ENCODE measurements at regions not wholly inside any gene's neighbourhood (a gene's known extent, or its start where the extent isn't known, plus 50 kb on each side); places are given as distances from the start of the nearest gene placed in this dataset.

DNA sequence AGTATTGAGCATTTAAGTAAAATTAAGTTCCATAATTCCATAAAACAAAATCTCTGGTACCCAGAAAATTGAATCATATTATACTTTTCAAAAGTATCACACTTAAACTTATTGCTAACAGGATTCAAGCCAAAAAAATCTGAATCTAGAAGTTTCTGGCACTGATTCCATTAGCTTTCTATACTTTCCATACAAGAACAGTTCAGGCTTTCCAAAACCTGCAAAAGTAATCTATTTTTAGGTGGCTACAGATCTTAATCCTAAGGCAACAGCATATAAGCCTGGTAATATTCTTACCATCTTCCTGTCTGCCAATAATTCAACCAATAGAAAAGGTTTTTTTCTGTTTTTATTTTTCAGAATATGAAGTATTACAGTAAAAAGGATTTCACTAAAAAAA lies 185.0 kb downstream of the CRPPA start:
- Histone ChIP-seq H3K27ac (ENCODE audit: insufficient read depth, low read length) (no peak overlapping the region), H4K20me1 (ENCODE audit: control insufficient read depth, extremely low read depth, insufficient read depth, low read length) (no peaks in the 10 kb centered on the region), H3K4me2 (ENCODE audit: extremely low read depth, insufficient read depth, low read length) (no peak overlapping the region), H3K4me1 (ENCODE audit: control insufficient read depth, extremely low read depth, insufficient read depth, low read length) (no peaks in the 10 kb centered on the region), H2AFZ (ENCODE audit: low read length) (no peak overlapping the region), H3K9me3 (ENCODE audit: control insufficient read depth, insufficient read depth, low read depth, low read length) (no peaks in the 10 kb centered on the region), H3K27me3 (ENCODE audit: control insufficient read depth, insufficient read depth, low read length) (no peaks in the 10 kb centered on the region), H3K36me3 (ENCODE audit: control insufficient read depth, insufficient read depth, low read length) (no peaks in the 10 kb centered on the region), H3K9ac (ENCODE audit: insufficient read depth, low read length) (no peak overlapping the region), H3K4me3 (replicated peaks in 1 of 4; ENCODE audit: control extremely low read depth in 1 of 4, insufficient read depth in 1 of 4, low read depth in 3 of 4, low read length in 4 of 4) (no peak overlapping the region), H3K79me2 (ENCODE audit: control insufficient read depth, insufficient read depth, low read length) (no peaks in the 10 kb centered on the region)
- no peak for DNase-seq (ENCODE audit: low read depth in 2 of 2)
- TF ChIP-seq, protein P1, sequence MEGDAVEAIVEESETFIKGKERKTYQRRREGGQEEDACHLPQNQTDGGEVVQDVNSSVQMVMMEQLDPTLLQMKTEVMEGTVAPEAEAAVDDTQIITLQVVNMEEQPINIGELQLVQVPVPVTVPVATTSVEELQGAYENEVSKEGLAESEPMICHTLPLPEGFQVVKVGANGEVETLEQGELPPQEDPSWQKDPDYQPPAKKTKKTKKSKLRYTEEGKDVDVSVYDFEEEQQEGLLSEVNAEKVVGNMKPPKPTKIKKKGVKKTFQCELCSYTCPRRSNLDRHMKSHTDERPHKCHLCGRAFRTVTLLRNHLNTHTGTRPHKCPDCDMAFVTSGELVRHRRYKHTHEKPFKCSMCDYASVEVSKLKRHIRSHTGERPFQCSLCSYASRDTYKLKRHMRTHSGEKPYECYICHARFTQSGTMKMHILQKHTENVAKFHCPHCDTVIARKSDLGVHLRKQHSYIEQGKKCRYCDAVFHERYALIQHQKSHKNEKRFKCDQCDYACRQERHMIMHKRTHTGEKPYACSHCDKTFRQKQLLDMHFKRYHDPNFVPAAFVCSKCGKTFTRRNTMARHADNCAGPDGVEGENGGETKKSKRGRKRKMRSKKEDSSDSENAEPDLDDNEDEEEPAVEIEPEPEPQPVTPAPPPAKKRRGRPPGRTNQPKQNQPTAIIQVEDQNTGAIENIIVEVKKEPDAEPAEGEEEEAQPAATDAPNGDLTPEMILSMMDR (conservative IDR thresholded peaks at IDR 0.05 in 1 of 2, IDR thresholded peaks at IDR 0.05 in 1 of 2; ENCODE audit: low read depth in 1 of 2, low read length in 2 of 2) = no peak

DNA sequence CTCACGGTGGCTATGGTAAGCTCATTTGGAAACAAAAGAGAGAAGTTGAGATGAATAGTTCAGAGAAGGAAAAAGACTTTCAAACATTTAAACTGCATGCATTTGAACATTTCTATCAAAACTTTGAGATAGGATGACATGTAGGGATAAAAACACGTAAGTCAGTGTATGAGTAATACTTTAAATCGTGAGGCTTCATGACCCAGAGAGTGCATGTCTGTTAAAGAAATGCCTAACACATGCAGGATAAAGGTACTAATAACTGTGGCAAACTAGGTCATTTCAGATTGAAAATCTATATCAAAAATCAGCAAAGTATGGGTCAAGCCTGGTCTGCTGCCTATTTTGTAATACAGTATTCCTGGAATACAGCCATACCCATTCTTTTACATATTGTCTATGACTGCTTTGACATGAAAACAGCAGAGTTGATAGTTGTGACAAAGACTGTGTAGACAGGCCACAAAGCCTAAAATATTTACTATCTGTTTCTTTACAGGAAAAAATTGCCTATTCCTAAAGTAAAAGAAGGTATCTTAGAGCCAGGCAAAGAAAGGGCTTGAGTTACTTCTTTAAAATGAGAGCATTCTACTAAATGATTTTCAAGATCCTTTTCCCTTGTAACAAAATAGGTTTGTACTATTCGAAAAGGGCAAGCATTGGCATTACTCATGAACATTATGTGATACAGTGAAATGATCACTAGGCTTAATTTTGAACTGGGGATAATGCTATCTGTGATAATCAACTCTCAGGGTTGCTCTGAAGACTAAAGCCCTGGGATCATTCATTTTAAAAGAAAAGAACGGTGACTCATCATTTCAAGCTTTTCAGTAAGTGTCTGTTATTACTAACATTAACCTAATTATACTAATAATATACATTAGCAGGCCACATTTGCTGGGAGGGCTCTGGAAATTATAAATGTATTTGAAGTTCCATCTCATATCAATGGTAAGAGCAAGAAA lies 185.9 kb downstream of the CRPPA start:
- no peaks in the 10 kb centered on the region for H3K4me1 ChIP-seq (ENCODE audit: control insufficient read depth, extremely low read depth, insufficient read depth, low read length)
- DNase-seq (ENCODE audit: low read depth in 2 of 2) = no peak
- no peaks in the 10 kb centered on the region for H3K36me3 ChIP-seq (ENCODE audit: control insufficient read depth, insufficient read depth, low read length)
- H4K20me1 ChIP-seq (ENCODE audit: control insufficient read depth, extremely low read depth, insufficient read depth, low read length) = no peaks in the 10 kb centered on the region
- H3K4me3 ChIP-seq (replicated peaks in 1 of 4; ENCODE audit: control extremely low read depth in 1 of 4, insufficient read depth in 1 of 4, low read depth in 3 of 4, low read length in 4 of 4) = no peak overlapping the region
- no peak overlapping the region for H2AFZ ChIP-seq (ENCODE audit: low read length)
- H3K4me2 ChIP-seq (ENCODE audit: extremely low read depth, insufficient read depth, low read length) = no peak overlapping the region
- no peak overlapping the region for H3K27ac ChIP-seq (ENCODE audit: insufficient read depth, low read length)
- no peaks in the 10 kb centered on the region for H3K79me2 ChIP-seq (ENCODE audit: control insufficient read depth, insufficient read depth, low read length)
- H3K9ac ChIP-seq (ENCODE audit: insufficient read depth, low read length) = no peak overlapping the region
- no peaks in the 10 kb centered on the region for H3K9me3 ChIP-seq (ENCODE audit: control insufficient read depth, insufficient read depth, low read depth, low read length)
- TF ChIP-seq, protein P1 (conservative IDR thresholded peaks at IDR 0.05 in 1 of 2, IDR thresholded peaks at IDR 0.05 in 1 of 2; ENCODE audit: low read depth in 1 of 2, low read length in 2 of 2) = no peak
- TF ChIP-seq EZH2 (IDR thresholded peaks at IDR 0.05; ENCODE audit: low read length, missing control alignments) = no peak
- H3K27me3 ChIP-seq (ENCODE audit: control insufficient read depth, insufficient read depth, low read length) = no peaks in the 10 kb centered on the region

DNA sequence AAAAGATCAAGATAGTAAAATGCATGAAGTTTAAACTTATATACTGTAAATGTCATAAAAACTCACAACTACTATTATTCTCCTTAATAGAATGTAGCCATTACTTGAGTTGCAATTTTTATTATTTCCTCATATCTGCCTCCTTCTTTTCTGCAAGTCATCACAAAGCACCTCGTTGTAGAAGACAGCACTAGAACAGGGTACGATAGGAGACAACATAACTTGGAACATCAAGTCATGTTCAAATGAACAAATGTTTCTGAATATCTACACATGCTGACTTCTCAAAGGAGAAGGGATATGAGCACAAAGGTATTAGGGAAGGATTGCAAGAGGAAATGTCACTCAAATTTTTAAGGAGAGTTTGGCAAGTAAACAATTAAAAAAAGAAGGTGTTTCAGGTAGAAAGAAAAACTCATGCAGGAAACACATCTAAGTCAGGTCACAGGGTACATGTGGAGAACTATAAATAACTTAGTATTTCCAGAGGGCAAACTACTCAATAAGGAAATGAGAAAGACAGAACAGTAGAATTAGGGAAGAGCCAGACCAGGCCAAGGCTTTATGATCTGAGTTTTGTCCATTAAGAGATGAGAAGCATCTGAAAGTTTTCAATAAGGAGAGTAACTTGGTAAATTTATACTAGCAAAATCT lies 186.7 kb downstream of the CRPPA start:
- no peaks in the 10 kb centered on the region for H4K20me1 ChIP-seq (ENCODE audit: control insufficient read depth, extremely low read depth, insufficient read depth, low read length)
- no peak for TF ChIP-seq EZH2 (IDR thresholded peaks at IDR 0.05; ENCODE audit: low read length, missing control alignments)
- H3K27me3 ChIP-seq (ENCODE audit: control insufficient read depth, insufficient read depth, low read length) = no peaks in the 10 kb centered on the region
- no peak overlapping the region for H3K4me2 ChIP-seq (ENCODE audit: extremely low read depth, insufficient read depth, low read length)
- DNase-seq (ENCODE audit: low read depth in 2 of 2) = no peak
- H3K4me1 ChIP-seq (ENCODE audit: control insufficient read depth, extremely low read depth, insufficient read depth, low read length) = no peaks in the 10 kb centered on the region
- no peaks in the 10 kb centered on the region for H3K9me3 ChIP-seq (ENCODE audit: control insufficient read depth, insufficient read depth, low read depth, low read length)
- no peaks in the 10 kb centered on the region for H3K36me3 ChIP-seq (ENCODE audit: control insufficient read depth, insufficient read depth, low read length)
- no peak overlapping the region for H3K9ac ChIP-seq (ENCODE audit: insufficient read depth, low read length)
- H3K4me3 ChIP-seq (replicated peaks in 1 of 4; ENCODE audit: control extremely low read depth in 1 of 4, insufficient read depth in 1 of 4, low read depth in 3 of 4, low read length in 4 of 4) = no peak overlapping the region
- no peaks in the 10 kb centered on the region for H3K79me2 ChIP-seq (ENCODE audit: control insufficient read depth, insufficient read depth, low read length)
- no peak overlapping the region for H2AFZ ChIP-seq (ENCODE audit: low read length)
- H3K27ac ChIP-seq (ENCODE audit: insufficient read depth, low read length) = no peak overlapping the region
